Caco-2 (cell line): ENCODE measurements at regions not wholly inside any gene's neighbourhood (a gene's known extent, or its start where the extent isn't known, plus 50 kb on each side); places are given as distances from the start of the nearest gene placed in this dataset.
"Not testable (repeated sequence)": the region's sequence is repeated elsewhere in the genome, so short reads cannot be mapped to it uniquely, and the experiment has no call there.

Experiments
- BruUV-seq: library from RNA; stranded (reverse); fragments of 400-500 nt; replicated peaks from 2 replicates; lab custom pipeline; 2021; lab: Mats Ljungman, UMichigan
- CTCF ChIA-PET: fragments of 300-600 bp; sonication (Branson Sonifier 250); formaldehyde crosslinking; loops from one replicate; lab custom pipeline; 2022; ENCODE audit warnings: antibody characterized with exemption; lab: Charles Lee
- POLR2A ChIA-PET: fragments of 300-600 bp; sonication (Branson Sonifier 250); formaldehyde crosslinking; loops from one replicate; lab custom pipeline; 2022; ENCODE audit warnings: antibody characterized with exemption; lab: Charles Lee
- DNase-seq, 2 experiments: peaks; one replicate each; pipeline versions ENCODE4 v3.0.0 to v3.0.0-alpha.2; 2020 to 2022
- H3K27me3 ChIP-seq: replicated peaks from 2 replicates; pipeline ENCODE4 v1.6.0; 2011; ENCODE audit warnings: low read length; ENCODE audit not compliant: control insufficient read depth, insufficient read depth
- H3K36me3 ChIP-seq: 2 replicates; pipeline ENCODE4 v1.5.1; 2011; ENCODE audit warnings: low read length; ENCODE audit not compliant: control insufficient read depth, insufficient read depth
- H3K4me1 ChIP-seq: fragments of 250-450 bp; sonication (Bioruptor Pico); 2 replicates; pipeline ENCODE4 v1.5.1; 2020; ENCODE audit warnings: mild to moderate bottlenecking
- H3K4me3 ChIP-seq: 2 replicates; pipeline ENCODE4 v1.5.1; 2011; ENCODE audit warnings: low read depth, mild to moderate bottlenecking, control low read depth, low read length
- H3K9me3 ChIP-seq: fragments of 250-450 bp; sonication (Bioruptor Pico); 2 replicates; pipeline ENCODE4 v1.5.1; 2020; ENCODE audit warnings: mild to moderate bottlenecking, moderate library complexity
- H3K27ac Mint-ChIP-seq: one replicate; pipeline ENCODE4 v1.8.0; 2022; ENCODE audit warnings: mixed read lengths; ENCODE audit not compliant: unreplicated experiment
- H3K27me3 Mint-ChIP-seq: one replicate; pipeline ENCODE4 v1.8.0; 2022; ENCODE audit warnings: mixed read lengths; ENCODE audit not compliant: insufficient read depth, unreplicated experiment
- H3K36me3 Mint-ChIP-seq: one replicate; pipeline ENCODE4 v1.8.0; 2022; ENCODE audit warnings: mild to moderate bottlenecking, mixed read lengths; ENCODE audit not compliant: insufficient read depth, unreplicated experiment
- H3K4me1 Mint-ChIP-seq: one replicate; pipeline ENCODE4 v1.8.0; 2022; ENCODE audit warnings: low read depth, mixed read lengths; ENCODE audit not compliant: unreplicated experiment
- H3K4me3 Mint-ChIP-seq: one replicate; pipeline ENCODE4 v1.8.0; 2022; ENCODE audit warnings: mild to moderate bottlenecking, moderate library complexity, mixed read lengths; ENCODE audit not compliant: unreplicated experiment
- H3K9me3 Mint-ChIP-seq: one replicate; pipeline ENCODE4 v1.8.0; 2022; ENCODE audit warnings: mixed read lengths; ENCODE audit not compliant: unreplicated experiment
- intact Hi-C: fragments of 100-400 bp; cut with micrococcal nuclease; formaldehyde crosslinking; loops from one replicate; pipeline ENCODE4 v1.10.0; 2022; ENCODE audit not compliant: unreplicated experiment
- TF ChIP-seq, protein P1 (sequence below), 2 experiments: fragments of 200-600 bp in 1 of 2; IDR thresholded peaks; 1 replicate in 1 of 2; 2 replicates in 1 of 2; pipeline versions ENCODE4 v1.5.1 to v1.8.0; 2011 to 2022; ENCODE audit warnings: antibody characterized with exemption in 1 of 2, control low read depth in 1 of 2, inconsistent platforms in 1 of 2, low read depth in 1 of 2, low read length in 1 of 2, mild to moderate bottlenecking in 1 of 2, moderate library complexity in 1 of 2; ENCODE audit not compliant: insufficient read depth in 1 of 2, severe bottlenecking in 1 of 2, unreplicated experiment in 1 of 2

- no peaks in the 10 kb centered on the region for H3K36me3 ChIP-seq
- H3K4me3 ChIP-seq: no peak overlapping the region
- Mint-ChIP-seq H3K27ac (no peak overlapping the region), H3K9me3 (no peaks in the 10 kb centered on the region), H3K4me1 (no peaks in the 10 kb centered on the region), H3K27me3 (no peaks in the 10 kb centered on the region), H3K4me3 (no peak overlapping the region), H3K36me3 (no peaks in the 10 kb centered on the region)
- intact Hi-C loops: no loop called here
- ChIA-PET POLR2A (interaction anchor here (0.7 kb wide), 1 partner anchor 1486 kb away, joined by 6 read pairs; no protein-coding TSS in a partner anchor), CTCF (no interaction called here)
- no peaks in the 10 kb centered on the region for H3K27me3 ChIP-seq
- DNase-seq: no peak
- TF ChIP-seq, protein P1, sequence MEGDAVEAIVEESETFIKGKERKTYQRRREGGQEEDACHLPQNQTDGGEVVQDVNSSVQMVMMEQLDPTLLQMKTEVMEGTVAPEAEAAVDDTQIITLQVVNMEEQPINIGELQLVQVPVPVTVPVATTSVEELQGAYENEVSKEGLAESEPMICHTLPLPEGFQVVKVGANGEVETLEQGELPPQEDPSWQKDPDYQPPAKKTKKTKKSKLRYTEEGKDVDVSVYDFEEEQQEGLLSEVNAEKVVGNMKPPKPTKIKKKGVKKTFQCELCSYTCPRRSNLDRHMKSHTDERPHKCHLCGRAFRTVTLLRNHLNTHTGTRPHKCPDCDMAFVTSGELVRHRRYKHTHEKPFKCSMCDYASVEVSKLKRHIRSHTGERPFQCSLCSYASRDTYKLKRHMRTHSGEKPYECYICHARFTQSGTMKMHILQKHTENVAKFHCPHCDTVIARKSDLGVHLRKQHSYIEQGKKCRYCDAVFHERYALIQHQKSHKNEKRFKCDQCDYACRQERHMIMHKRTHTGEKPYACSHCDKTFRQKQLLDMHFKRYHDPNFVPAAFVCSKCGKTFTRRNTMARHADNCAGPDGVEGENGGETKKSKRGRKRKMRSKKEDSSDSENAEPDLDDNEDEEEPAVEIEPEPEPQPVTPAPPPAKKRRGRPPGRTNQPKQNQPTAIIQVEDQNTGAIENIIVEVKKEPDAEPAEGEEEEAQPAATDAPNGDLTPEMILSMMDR (IDR thresholded peaks at IDR 0.05; ENCODE audit: insufficient read depth in 1 of 2, low read depth in 1 of 2, low read length in 1 of 2, severe bottlenecking in 1 of 2, unreplicated experiment in 1 of 2): no peak
- no TSS peak for BruUV-seq
- H3K9me3 ChIP-seq: no peaks in the 10 kb centered on the region
- H3K4me1 ChIP-seq: no peaks in the 10 kb centered on the region
Observed at GRCh38 chr5:92942762-92943161, 638.3 kb downstream of the NR2F1-AS1 start.

GRCh38 chr5:92941806-92942205 is 639.2 kb downstream of the NR2F1-AS1 start:
- H3K4me1 ChIP-seq: no peaks in the 10 kb centered on the region
- Mint-ChIP-seq H3K36me3 (no peaks in the 10 kb centered on the region), H3K9me3 (no peaks in the 10 kb centered on the region), H3K27ac (no peak overlapping the region), H3K27me3 (no peaks in the 10 kb centered on the region), H3K4me3 (no peak overlapping the region), H3K4me1 (no peaks in the 10 kb centered on the region)
- no peak for DNase-seq
- TF ChIP-seq, protein P1 (IDR thresholded peaks at IDR 0.05; ENCODE audit: insufficient read depth in 1 of 2, low read depth in 1 of 2, low read length in 1 of 2, severe bottlenecking in 1 of 2, unreplicated experiment in 1 of 2): no peak
- intact Hi-C loops: no loop called here
- no peaks in the 10 kb centered on the region for H3K9me3 ChIP-seq
- no peak overlapping the region for H3K4me3 ChIP-seq
- no peaks in the 10 kb centered on the region for H3K27me3 ChIP-seq
- BruUV-seq: no TSS peak
- POLR2A ChIA-PET: interaction anchor here (0.6 kb wide), 1 partner anchor 11 kb away, joined by 4 read pairs; no protein-coding TSS in a partner anchor
- H3K36me3 ChIP-seq: no peaks in the 10 kb centered on the region
- CTCF ChIA-PET: no interaction called here

GRCh38 chr5:92939428-92939827 is 641.6 kb downstream of the NR2F1-AS1 start:
- H3K4me3 Mint-ChIP-seq: no peak overlapping the region
- TF ChIP-seq, protein P1 (IDR thresholded peaks at IDR 0.05; ENCODE audit: insufficient read depth in 1 of 2, low read depth in 1 of 2, low read length in 1 of 2, severe bottlenecking in 1 of 2, unreplicated experiment in 1 of 2): no peak
- H3K36me3 Mint-ChIP-seq: no peaks in the 10 kb centered on the region
- no peaks in the 10 kb centered on the region for H3K27me3 Mint-ChIP-seq
- H3K4me1 Mint-ChIP-seq: no peaks in the 10 kb centered on the region
- H3K4me1 ChIP-seq: no peaks in the 10 kb centered on the region
- H3K27me3 ChIP-seq: no peaks in the 10 kb centered on the region
- H3K9me3 ChIP-seq: no peaks in the 10 kb centered on the region
- intact Hi-C loops: no loop called here
- no peaks in the 10 kb centered on the region for H3K9me3 Mint-ChIP-seq
- ChIA-PET POLR2A (no interaction called here), CTCF (no interaction called here)
- no peak for DNase-seq
- no peak overlapping the region for H3K4me3 ChIP-seq
- H3K36me3 ChIP-seq: no peaks in the 10 kb centered on the region
- BruUV-seq: no TSS peak
- no peak overlapping the region for H3K27ac Mint-ChIP-seq

DNA sequence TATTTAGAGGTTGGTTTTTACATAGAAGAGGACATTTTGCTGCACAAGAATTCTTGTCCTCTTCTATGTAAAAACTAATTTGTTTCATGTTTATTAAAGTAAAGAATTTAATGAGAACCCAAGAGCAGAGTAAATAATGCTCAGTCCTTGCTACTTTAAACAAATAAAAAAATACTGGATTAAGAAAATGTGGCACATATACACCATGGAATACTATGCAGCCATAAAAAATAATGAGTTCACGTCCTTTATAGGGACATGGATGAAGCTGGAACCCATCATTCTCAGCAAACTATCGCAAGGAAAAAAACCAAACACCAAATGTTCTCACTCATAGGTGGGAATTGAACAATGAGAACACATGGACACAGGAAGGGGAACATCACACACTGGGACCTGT is 643.6 kb downstream of the NR2F1-AS1 start:
- H3K9me3 Mint-ChIP-seq, POLR2A ChIA-PET, H3K27me3 ChIP-seq, CTCF ChIA-PET, H3K27ac Mint-ChIP-seq, DNase-seq, H3K9me3 ChIP-seq, H3K36me3 Mint-ChIP-seq, H3K4me1 ChIP-seq, BruUV-seq, H3K4me1 Mint-ChIP-seq, intact Hi-C loops, H3K4me3 Mint-ChIP-seq, H3K36me3 ChIP-seq, H3K27me3 Mint-ChIP-seq, H3K4me3 ChIP-seq: not testable (repeated sequence)
